HG02885 (cell line): ENCODE measurements at regions not wholly inside any gene's neighbourhood (a gene's known extent, or its start where the extent isn't known, plus 50 kb on each side); places are given as distances from the start of the nearest gene placed in this dataset.

Experiments
- ATAC-seq: cut with Tn5 transposase; IDR thresholded peaks from one replicate; pipeline ENCODE4 v1.9.1; 2021; ENCODE audit warnings: mild to moderate bottlenecking; ENCODE audit not compliant: unreplicated experiment, poor library complexity

DNA sequence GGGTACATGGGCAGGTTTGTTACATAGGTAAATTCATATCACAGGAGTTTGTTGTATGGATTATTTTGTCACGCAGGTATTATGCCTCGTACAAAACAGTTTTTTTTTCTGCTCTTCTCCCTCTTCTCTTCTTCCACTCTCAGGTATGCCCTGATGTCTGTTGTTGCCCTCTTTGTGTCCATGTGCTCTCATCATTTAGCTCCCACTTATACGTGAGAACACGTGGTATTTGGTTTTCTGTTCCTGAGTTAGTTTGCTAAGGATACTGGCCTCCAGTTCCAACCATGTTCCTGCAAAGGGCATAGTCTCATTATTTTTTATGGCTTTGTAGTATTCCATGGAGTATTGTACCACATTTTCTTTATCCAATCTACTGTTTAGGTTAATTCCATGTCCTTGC, 65.7 kb downstream of the UNC5CL start:
- no peak for ATAC-seq

DNA sequence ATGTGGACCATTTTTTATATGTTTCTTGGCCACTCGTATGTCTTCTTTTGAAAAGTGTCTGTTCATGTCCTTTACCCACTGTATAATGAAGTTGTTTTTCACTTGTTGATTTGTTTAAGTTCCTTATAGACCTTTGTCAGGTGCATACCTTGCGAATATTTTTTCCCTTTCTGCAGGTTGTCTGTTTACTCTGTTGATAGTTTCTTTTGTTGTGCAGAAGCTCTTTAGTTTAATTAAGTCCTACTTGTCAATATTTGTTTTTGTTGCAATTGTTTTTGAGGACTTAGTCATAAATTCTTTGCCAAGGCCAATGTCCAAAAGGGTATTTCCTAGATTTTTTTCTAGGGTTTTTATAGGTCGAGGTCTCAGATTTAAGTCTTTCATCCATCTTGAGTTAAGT, 66.2 kb downstream of the UNC5CL start:
- ATAC-seq, result no peak

- ATAC-seq, result no peak
Observed at GRCh38 chr6:40972190-40972589, 66.8 kb downstream of the UNC5CL start.

DNA sequence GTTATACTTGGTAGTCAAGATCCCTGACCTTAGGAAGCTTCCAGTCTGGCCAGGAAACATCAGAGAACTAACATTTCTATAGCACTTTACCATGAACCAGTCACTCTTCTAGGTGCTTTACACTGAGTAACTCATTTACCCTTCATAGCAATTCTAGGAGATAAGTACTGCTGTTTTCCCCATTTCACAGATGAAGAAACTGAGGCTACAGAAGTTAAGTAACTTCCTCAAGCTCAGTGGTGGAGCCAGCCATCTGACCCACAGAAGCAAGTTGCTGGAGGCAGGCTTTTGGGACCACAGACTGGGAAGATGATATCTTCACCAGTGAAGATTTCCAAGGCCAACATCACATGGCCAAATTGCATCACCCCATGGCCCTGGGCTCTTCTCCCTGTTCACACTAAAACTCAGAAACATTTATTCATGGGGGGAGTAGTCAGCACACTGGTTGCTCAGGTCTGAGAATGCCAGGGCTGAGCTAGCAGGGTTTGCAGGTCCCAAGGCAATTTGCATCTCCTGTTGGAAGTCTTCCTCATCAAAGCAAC, 70.3 kb downstream of the UNC5CL start:
- ATAC-seq, result no peak

- no peak for ATAC-seq
Observed at GRCh38 chr6:40966860-40967259, 72.2 kb downstream of the UNC5CL start.

GRCh38 chr6:40965046-40965445, 74.0 kb downstream of the UNC5CL start:
- ATAC-seq, result no peak

DNA sequence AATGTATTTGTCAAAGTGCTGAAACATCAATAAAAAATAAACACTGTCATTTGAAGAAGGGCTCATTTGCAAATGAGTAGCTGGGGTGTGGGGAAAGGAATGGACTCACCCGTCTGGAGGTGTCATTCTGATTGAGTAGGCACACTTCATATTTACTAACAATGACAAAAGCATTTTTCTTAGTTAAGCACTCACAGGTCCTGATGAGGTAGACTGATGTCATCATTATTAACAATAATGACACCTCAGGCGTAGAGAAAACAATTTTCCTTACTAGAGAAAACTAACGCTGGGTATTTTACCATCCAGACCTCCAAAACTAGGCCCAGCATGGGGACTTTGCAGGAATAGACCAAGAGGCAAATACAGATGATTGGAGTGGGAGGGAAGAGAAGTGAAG, 76.0 kb downstream of the UNC5CL start:
- ATAC-seq, result no peak

DNA sequence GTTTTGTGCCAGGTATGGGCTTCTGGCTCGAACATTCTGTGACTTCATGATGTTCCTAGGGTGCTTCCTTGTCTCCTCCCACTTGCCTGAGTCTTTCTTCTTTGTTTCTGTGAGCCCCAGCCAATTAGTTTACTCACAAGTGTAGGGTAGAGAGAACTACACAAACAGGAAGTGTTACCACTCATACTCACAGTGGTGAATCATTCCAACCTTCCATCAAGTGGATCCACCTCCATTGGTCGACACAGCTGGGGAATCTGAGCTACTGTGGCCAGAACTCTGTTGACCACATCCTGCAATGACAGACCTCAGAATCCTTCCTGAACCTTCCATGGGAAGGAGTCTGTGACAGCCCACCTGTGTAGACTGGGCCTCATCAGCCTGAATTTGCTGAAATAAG, 76.8 kb downstream of the UNC5CL start:
- peak; percentile 72 for ATAC-seq

DNA sequence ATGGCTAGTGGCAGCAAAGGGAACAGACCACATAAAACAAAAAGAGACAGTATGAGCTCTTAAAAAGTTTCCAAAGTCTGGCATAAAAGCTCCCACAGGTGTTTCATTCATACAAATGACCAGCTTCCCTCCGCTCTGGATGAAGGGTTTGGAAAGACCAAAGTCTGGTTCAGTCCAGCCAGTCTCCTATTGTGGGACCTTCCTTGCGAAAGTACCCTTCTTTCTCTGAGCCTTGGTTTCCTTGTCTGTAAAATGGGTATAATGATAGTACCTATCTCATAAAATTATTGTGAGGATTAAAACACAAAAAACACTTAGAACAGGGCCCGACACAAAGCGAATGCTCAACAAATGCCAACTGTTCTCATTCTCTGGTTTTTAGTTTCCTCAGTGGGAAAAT, 77.2 kb downstream of the UNC5CL start:
- ATAC-seq, result no peak

DNA sequence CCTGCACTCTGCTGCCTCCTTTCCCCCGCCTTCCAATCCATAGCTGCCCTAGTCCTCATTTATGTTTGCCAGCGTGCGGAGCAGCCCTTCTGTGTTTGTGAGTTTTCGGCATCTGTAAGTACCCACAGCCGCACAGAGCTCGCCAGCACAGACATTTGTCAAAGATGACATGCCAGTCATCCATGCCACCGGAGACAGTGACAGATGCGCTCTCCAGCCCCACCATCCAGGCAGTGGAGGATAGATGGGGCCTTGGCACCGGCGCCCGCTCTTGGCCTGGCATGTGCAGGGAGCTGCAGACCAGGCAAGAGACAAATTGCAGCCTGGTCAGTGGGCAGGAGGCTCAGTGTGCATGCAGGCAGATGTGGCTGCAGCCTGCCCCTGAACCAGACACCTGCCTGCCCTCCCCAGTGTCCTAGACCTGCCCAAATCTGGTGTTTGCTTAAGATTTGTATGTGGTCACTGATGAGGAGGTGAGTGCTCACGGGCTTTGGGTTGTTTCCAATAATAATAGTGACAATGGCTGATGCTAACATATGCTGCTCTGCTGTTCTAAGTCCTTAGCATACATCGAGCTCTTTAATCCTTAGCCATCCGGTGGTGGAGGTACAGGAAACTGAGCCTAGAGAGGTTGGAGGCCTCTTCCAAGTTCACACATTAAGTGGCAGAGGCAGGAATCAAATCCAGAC, 78.1 kb downstream of the UNC5CL start:
- ATAC-seq, result no peak

GRCh38 chr6:40959781-40960327, 79.2 kb downstream of the UNC5CL start:
- no peak for ATAC-seq

GRCh38 chr6:40958738-40959137, 80.3 kb downstream of the UNC5CL start:
- ATAC-seq, result no peak

- ATAC-seq, result no peak
Observed at GRCh38 chr6:40957616-40958492, 81.2 kb downstream of the UNC5CL start.

DNA sequence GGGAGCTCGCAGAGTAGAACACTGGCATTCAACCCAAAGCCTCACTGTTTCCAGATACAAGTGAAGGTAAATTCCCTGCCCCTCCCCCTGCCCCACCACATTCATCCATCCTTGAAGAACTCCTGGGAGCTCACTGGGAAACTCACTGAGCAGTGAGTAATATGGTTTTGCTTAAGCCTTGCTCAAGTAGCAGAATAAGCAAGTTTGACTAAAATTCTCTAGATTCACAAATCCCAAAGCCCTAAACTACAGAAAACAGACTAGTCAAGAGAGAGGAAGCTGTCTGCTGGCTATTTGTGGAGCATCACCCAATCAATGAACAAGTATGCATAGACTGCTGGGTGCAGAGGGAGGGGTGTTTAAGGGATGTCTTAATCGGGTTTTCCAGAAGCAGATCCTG, 82.1 kb downstream of the UNC5CL start:
- ATAC-seq, result no peak

DNA sequence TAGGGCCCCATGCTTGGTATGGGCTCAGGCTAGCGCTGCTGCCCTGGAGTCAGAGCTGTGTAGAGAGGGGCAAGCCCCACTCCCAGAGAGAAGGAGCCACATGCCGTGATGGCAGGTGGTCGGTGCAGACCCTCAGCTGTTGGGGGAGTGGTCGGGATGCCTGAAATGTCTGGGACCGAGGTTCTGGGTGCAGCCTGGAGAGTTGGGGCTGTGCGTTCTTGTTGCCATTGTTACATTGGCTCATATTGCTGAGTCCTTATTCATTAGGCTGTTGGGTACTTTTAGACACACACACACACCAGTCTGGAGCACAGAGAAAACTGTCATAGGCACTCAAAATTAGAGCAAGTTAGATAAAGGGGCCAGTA, 83.9 kb downstream of the UNC5CL start:
- ATAC-seq, result no peak

DNA sequence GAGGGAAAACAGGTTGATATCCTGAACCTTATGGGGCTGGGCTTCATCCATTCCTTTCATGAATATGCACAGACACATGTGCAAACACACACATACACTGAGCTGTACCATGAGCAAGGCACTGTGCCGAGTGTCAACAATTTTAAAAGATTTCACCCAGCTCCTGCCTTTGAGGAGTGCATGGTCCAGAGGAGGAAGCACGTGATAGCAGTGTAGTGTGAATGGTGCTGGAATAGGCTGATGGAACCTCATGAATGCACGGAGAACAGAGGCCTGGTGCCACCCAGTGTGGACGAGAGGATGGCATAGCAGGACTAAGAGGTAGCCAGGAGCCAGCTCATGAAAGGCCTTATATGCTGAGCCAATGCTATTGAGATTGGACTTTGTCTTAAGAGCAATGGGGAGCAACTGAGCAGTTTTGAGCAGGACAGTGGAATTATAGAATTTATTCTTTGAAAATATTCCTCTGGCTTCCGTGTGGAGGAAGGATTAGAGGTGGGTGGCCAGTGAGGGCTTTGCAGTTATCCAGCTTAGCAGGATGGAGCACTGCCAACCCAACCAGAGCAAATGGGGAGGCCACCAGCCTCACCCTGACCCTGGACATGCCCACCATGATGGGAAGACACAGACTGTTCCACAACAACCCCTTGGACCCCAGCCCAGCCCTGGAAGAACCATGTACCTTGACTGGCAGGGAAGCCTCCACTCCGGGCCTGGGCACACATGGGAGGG, 84.4 kb downstream of the UNC5CL start:
- ATAC-seq, result no peak

DNA sequence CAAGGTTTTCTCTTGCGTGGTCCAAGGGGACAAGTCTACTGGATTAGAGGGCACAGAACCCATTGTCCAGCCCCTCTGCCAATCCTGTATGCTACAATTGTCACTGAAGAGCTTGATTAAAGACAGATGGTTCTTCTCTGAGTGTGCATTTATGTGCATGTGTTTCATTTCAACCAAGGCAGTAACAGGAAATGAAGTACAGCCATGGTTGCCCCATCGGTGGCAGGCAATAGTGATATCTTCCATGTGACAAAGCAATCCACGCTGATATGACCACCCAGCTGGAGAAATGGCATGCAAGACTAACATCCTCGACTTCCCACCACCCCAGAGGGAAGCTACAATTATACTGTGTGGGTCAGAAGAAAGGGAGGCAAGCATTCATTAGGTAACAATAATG, 85.5 kb downstream of the UNC5CL start:
- ATAC-seq, result no peak

DNA sequence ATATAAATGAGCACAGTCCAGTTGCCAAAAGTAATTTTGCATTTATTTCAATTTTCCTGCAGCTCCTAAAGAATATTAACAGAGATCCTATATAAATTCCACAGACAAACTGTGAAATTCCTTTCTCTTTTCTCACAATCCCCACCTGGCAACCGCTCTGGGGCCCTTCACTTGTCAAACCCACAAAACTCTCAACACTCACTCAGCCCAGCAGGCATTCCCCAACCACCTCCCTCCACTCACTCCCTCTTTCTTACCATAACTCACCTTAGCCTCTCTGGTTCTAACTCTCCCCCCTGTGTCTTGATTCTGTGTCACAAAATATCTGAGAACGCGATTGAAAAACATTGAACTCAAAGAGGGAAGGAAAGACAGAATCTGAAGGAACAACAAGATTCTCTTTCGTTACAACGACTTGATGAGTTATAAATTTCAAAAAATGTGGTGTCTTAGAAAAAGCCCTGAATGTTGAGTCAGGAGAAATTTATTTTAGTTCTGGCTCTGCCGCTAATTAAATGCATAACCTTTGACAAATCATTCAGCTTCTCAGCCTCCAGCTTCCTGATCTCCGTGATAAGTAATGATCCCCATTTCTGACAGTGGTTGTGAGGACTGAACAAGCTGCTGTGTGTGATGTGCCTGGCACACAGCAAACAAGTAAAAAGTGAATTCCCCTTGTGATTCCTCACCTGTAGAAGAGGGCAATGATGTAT, 87.9 kb downstream of the UNC5CL start:
- ATAC-seq, result no peak

DNA sequence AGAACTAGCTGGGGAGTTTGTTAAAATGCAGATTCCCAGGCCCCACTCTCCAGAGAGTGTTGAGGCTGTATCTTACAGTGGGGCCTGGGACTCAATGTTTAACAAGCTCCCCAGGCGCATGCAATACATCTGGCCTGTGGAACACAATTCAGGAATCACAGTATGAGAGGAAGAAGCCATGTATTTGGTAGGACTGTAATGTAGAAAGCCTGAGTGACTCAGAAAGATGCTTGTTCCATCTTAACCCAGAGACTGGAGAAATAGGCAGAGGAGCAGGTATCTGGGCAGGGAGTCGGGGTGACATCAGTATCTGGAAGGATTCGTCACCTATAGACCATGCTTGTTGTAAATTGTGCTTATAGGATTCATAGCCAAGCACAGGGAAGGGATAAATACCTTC, 90.5 kb downstream of the UNC5CL start:
- no peak for ATAC-seq

GRCh38 chr6:40947876-40948526, 91.0 kb downstream of the UNC5CL start:
- no peak for ATAC-seq
